HCT116 (cell line): ENCODE measurements at regions not wholly inside any gene's neighbourhood (a gene's known extent, or its start where the extent isn't known, plus 50 kb on each side); places are given as distances from the start of the nearest gene placed in this dataset.

Source experiments
- CTCF ChIP-seq, 3 experiments: fragments of 200-600 bp in 1 of 3; sonication (generic) in 1 of 3; IDR thresholded peaks in 2 of 3; conservative IDR thresholded peaks in 1 of 3; 2 replicates each; pipeline ENCODE4 v1.5.1; 2012 to 2017; ENCODE audit warnings: low read depth in 2 of 3, low read length in 2 of 3, antibody characterized with exemption in 1 of 3, borderline replicate concordance in 1 of 3, control low read depth in 1 of 3, mild to moderate bottlenecking in 1 of 3, mixed read lengths in 1 of 3, mixed run types in 1 of 3, moderate library complexity in 1 of 3; ENCODE audit not compliant: insufficient read depth in 1 of 3
- JUND ChIP-seq: IDR thresholded peaks from 2 replicates; pipeline ENCODE4 v1.6.1; 2012
- POLR2A ChIP-seq: IDR thresholded peaks from 2 replicates; pipeline ENCODE4 v1.7.0; 2011; ENCODE audit warnings: borderline replicate concordance; ENCODE audit not compliant: insufficient read depth, insufficient read length; ENCODE audit errors: extremely low read depth

- TF ChIP-seq CTCF (IDR thresholded peaks at IDR 0.05 in 2 of 3, conservative IDR thresholded peaks at IDR 0.05 in 1 of 3; ENCODE audit: borderline replicate concordance in 1 of 3, insufficient read depth in 1 of 3, low read depth in 2 of 3, low read length in 2 of 3) (no peak), POLR2A (no peak), JUND (no peak)
Measured at GRCh38 chr11:116542406-116542805, 230.4 kb downstream of the BUD13 start.
